Neural progenitor cell (in vitro differentiated cells): ENCODE measurements at regions not wholly inside any gene's neighbourhood (a gene's known extent, or its start where the extent isn't known, plus 50 kb on each side); places are given as distances from the start of the nearest gene placed in this dataset.
A peak's percentile ranks its signal among the peaks of the same experiment; 100 is the strongest.

ENCODE experiments used
- EZH2 ChIP-seq: fragments of 200-600 bp; sonication (generic); IDR thresholded peaks from 2 replicates; pipeline ENCODE4 v1.6.1; 2017; ENCODE audit warnings: antibody characterized with exemption, mild to moderate bottlenecking, moderate library complexity
- TF ChIP-seq, protein P1 (sequence below): fragments of 200-600 bp; sonication (generic); IDR thresholded peaks from 2 replicates; pipeline ENCODE4 v1.5.1; 2017; ENCODE audit warnings: antibody characterized with exemption, mild to moderate bottlenecking

DNA sequence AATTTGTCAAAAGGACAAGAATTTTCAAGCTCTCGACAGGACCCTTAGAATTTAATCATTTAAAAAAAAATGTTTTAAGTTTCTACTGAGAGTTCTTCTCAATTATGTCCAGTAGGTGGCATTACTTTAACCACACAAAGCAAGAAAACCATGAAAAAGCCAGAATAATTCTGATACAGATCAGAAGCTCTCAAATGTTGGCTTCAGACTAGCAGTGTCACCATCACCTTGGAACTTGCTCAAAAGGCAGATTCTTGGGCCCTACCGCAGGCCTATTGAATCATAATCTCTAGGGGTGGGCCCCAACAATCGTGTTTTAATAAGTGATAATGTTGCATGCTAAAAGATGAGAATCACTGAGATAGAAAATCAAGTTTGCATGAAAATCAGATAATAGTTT lies 99.5 kb upstream of the KCNMB2 start:
- TF ChIP-seq, protein P1, sequence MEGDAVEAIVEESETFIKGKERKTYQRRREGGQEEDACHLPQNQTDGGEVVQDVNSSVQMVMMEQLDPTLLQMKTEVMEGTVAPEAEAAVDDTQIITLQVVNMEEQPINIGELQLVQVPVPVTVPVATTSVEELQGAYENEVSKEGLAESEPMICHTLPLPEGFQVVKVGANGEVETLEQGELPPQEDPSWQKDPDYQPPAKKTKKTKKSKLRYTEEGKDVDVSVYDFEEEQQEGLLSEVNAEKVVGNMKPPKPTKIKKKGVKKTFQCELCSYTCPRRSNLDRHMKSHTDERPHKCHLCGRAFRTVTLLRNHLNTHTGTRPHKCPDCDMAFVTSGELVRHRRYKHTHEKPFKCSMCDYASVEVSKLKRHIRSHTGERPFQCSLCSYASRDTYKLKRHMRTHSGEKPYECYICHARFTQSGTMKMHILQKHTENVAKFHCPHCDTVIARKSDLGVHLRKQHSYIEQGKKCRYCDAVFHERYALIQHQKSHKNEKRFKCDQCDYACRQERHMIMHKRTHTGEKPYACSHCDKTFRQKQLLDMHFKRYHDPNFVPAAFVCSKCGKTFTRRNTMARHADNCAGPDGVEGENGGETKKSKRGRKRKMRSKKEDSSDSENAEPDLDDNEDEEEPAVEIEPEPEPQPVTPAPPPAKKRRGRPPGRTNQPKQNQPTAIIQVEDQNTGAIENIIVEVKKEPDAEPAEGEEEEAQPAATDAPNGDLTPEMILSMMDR, result peak; percentile 75
- TF ChIP-seq EZH2, result no peak
